Ammon's horn (tissue), 1 donor: ENCODE measurements at regions not wholly inside any gene's neighbourhood (a gene's known extent, or its start where the extent isn't known, plus 50 kb on each side); places are given as distances from the start of the nearest gene placed in this dataset.

ENCODE experiments used
- DNase-seq: peaks from one replicate; pipeline ENCODE4 v3.0.0-alpha.2; 2016; ENCODE audit warnings: low spot score

GRCh38 chr11:8826139-8826786 is 84.7 kb upstream of the AKIP1 start:
- no peak for DNase-seq

GRCh38 chr11:8826901-8827560 is 84.0 kb upstream of the AKIP1 start:
- DNase-seq, result no peak

GRCh38 chr11:8828046-8828445 is 82.9 kb upstream of the AKIP1 start:
- DNase-seq, result no peak

- DNase-seq, result peak; percentile 40
Measured at GRCh38 chr11:8828580-8829361, 82.2 kb upstream of the AKIP1 start.

- peak; percentile 38 for DNase-seq
Measured at GRCh38 chr11:8829556-8829955, 81.4 kb upstream of the AKIP1 start.

- no peak for DNase-seq
Measured at GRCh38 chr11:8830641-8831040, 80.3 kb upstream of the AKIP1 start.

- no peak for DNase-seq
Measured at GRCh38 chr11:8831861-8832260, 79.1 kb upstream of the AKIP1 start.

- DNase-seq, result no peak
Measured at GRCh38 chr11:8832571-8833260, 78.3 kb upstream of the AKIP1 start.

GRCh38 chr11:8833568-8834315 is 77.2 kb upstream of the AKIP1 start:
- DNase-seq, result no peak

GRCh38 chr11:8834379-8834778 is 76.6 kb upstream of the AKIP1 start:
- DNase-seq, result no peak

- DNase-seq, result no peak
Measured at GRCh38 chr11:8838248-8838647, 72.7 kb upstream of the AKIP1 start.

- no peak for DNase-seq
Measured at GRCh38 chr11:8839306-8839956, 71.6 kb upstream of the AKIP1 start.

- peak; percentile 71 for DNase-seq
Measured at GRCh38 chr11:8839957-8840945, 70.7 kb upstream of the AKIP1 start.

GRCh38 chr11:8841899-8842298 is 69.1 kb upstream of the AKIP1 start:
- DNase-seq, result no peak

GRCh38 chr11:8858808-8859207 is 52.2 kb upstream of the AKIP1 start:
- DNase-seq, result no peak
